Peyer's patch (tissue), 4 donors: ENCODE measurements at regions not wholly inside any gene's neighbourhood (a gene's known extent, or its start where the extent isn't known, plus 50 kb on each side); places are given as distances from the start of the nearest gene placed in this dataset.
"Not testable (repeated sequence)": the region's sequence is repeated elsewhere in the genome, so short reads cannot be mapped to it uniquely, and the experiment has no call there.

ENCODE experiments used
- POLR2A ChIP-seq, 2 donors: fragments of 450-650 bp; IDR thresholded peaks; one replicate each; pipeline ENCODE4 v1.5.1; 2017; ENCODE audit warnings: antibody characterized with exemption in 2 of 2, mild to moderate bottlenecking in 2 of 2, moderate library complexity in 2 of 2
- TF ChIP-seq, protein P1 (sequence below), 6 experiments: fragments of 450-650 bp in 4 of 6; fragments of 200-600 bp in 2 of 6; sonication (generic) in 1 of 6; IDR thresholded peaks; one replicate each; pipeline ENCODE4 v1.5.1; 2017 to 2019; ENCODE audit warnings: antibody characterized with exemption in 6 of 6, mild to moderate bottlenecking in 3 of 6, moderate library complexity in 1 of 6

DNA sequence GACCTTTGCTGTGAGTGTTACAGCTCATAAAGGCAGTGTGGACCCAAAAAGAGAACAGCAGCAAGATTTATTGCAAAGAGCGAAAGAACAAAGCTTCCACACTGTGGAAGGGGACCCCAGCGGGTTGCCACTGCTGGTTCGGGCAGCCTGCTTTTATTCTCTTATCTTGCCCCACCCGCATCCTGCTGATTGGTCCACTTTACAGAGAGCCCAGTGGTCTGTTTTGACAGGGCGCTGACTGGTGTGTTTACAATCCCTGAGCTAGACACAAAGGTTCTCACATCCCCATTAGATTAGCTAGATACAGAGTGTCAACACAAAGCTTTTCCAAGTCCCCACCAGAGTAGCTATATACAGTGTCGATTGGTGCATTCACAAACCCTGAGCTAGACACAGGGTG is 1187.5 kb downstream of the NXPH1 start:
- TF ChIP-seq, protein P1, sequence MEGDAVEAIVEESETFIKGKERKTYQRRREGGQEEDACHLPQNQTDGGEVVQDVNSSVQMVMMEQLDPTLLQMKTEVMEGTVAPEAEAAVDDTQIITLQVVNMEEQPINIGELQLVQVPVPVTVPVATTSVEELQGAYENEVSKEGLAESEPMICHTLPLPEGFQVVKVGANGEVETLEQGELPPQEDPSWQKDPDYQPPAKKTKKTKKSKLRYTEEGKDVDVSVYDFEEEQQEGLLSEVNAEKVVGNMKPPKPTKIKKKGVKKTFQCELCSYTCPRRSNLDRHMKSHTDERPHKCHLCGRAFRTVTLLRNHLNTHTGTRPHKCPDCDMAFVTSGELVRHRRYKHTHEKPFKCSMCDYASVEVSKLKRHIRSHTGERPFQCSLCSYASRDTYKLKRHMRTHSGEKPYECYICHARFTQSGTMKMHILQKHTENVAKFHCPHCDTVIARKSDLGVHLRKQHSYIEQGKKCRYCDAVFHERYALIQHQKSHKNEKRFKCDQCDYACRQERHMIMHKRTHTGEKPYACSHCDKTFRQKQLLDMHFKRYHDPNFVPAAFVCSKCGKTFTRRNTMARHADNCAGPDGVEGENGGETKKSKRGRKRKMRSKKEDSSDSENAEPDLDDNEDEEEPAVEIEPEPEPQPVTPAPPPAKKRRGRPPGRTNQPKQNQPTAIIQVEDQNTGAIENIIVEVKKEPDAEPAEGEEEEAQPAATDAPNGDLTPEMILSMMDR (IDR thresholded peaks at IDR 0.05) = not testable (repeated sequence)
- not testable (repeated sequence) for TF ChIP-seq POLR2A (IDR thresholded peaks at IDR 0.05)
